HEK293 (cell line): ENCODE measurements at regions not wholly inside any gene's neighbourhood (a gene's known extent, or its start where the extent isn't known, plus 50 kb on each side); places are given as distances from the start of the nearest gene placed in this dataset.

Source experiments
- CTCF ChIP-seq: fragments of 450-650 bp; formaldehyde crosslinking; IDR thresholded peaks from 2 replicates; pipeline ENCODE4 v1.5.1; 2016; ENCODE audit warnings: missing biosample characterization, missing genetic modification characterization
- PBX3 ChIP-seq: sonication (generic); formaldehyde crosslinking; IDR thresholded peaks from 2 replicates; pipeline ENCODE4 v1.8.1; 2022; ENCODE audit warnings: mild to moderate bottlenecking, moderate library complexity, missing genetic modification reagents
- YY1 ChIP-seq: fragments of 450-650 bp; formaldehyde crosslinking; IDR thresholded peaks from 2 replicates; pipeline ENCODE4 v1.5.1; 2018; ENCODE audit warnings: missing biosample characterization, missing genetic modification characterization
- ZBTB7A ChIP-seq: fragments of 450-650 bp; formaldehyde crosslinking; IDR thresholded peaks from 2 replicates; pipeline ENCODE4 v1.5.1; 2016; ENCODE audit warnings: low read depth, missing biosample characterization, missing genetic modification characterization
- ZNF274 ChIP-seq, 2 experiments: fragments of 200-500 bp in 1 of 2; fragments of 450-650 bp in 1 of 2; sonication (Bioruptor generic) in 1 of 2; formaldehyde crosslinking in 1 of 2; IDR thresholded peaks; 2 replicates each; pipeline versions ENCODE4 v1.5.1 to v1.6.1; 2014 to 2016; ENCODE audit warnings: borderline replicate concordance in 1 of 2, inconsistent platforms in 1 of 2, low read length in 1 of 2, missing biosample characterization in 1 of 2, missing genetic modification characterization in 1 of 2
- ZNF449 ChIP-seq: fragments of 450-650 bp; formaldehyde crosslinking; IDR thresholded peaks from 2 replicates; pipeline ENCODE4 v1.5.1; 2017; ENCODE audit warnings: missing biosample characterization, mild to moderate bottlenecking, missing genetic modification characterization, moderate library complexity
- ZNF747 ChIP-seq: fragments of 450-650 bp; formaldehyde crosslinking; IDR thresholded peaks from 2 replicates; pipeline ENCODE4 v1.5.1; 2016; ENCODE audit warnings: missing biosample characterization, missing genetic modification characterization

- TF ChIP-seq ZNF449 (tag by site-specific recombination) (no peak), ZNF747 (tag by site-specific recombination) (no peak), CTCF (tag by site-specific recombination) (no peak), ZBTB7A (no peak), ZNF274 (IDR thresholded peaks at IDR 0.05; ENCODE audit: low read length) (no peak), ZNF274 (tag by site-specific recombination; IDR thresholded peaks at IDR 0.05; ENCODE audit: borderline replicate concordance) (no peak), PBX3 (no peak), YY1 (no peak)
Measured at GRCh38 chr14:49960453-49960852, 67.6 kb downstream of the ARF6 start.
